CD14-positive monocyte (primary cell): ENCODE measurements at regions not wholly inside any gene's neighbourhood (a gene's known extent, or its start where the extent isn't known, plus 50 kb on each side); places are given as distances from the start of the nearest gene placed in this dataset.

Experiments used
- DNase-seq, 3 donors: peaks; one replicate each; pipeline ENCODE4 v3.0.0-alpha.2; 2011 to 2022
- H2AFZ ChIP-seq: 2 replicates; pipeline ENCODE4 v1.6.0; 2012; ENCODE audit warnings: mild to moderate bottlenecking, low read depth, low read length, inconsistent platforms; ENCODE audit not compliant: insufficient read depth, poor library complexity, severe bottlenecking
- H3K27ac ChIP-seq, 2 donors: 1 replicate in 1 of 2; 2 replicates in 1 of 2; pipeline ENCODE4 v1.5.1; 2012 to 2013; ENCODE audit warnings: low read length in 2 of 2, control low read depth in 1 of 2, inconsistent platforms in 1 of 2, low read depth in 1 of 2, mild to moderate bottlenecking in 1 of 2
- H3K27me3 ChIP-seq, 2 donors: one replicate each; pipeline versions ENCODE4 v1.6.0 to v1.6.1; 2011 to 2013; ENCODE audit warnings: low read length in 2 of 2; ENCODE audit not compliant: control insufficient read depth in 2 of 2, insufficient read depth in 2 of 2
- H3K36me3 ChIP-seq, 2 donors: replicated peaks in 1 of 2; 1 replicate in 1 of 2; 2 replicates in 1 of 2; pipeline versions ENCODE4 v1.5.1 to v1.6.1; 2012 to 2013; ENCODE audit warnings: low read length in 2 of 2, control low read depth in 1 of 2, inconsistent platforms in 1 of 2, mild to moderate bottlenecking in 1 of 2; ENCODE audit not compliant: insufficient read depth in 2 of 2, control insufficient read depth in 1 of 2
- H3K4me1 ChIP-seq, 2 donors: 1 replicate in 1 of 2; 2 replicates in 1 of 2; pipeline versions ENCODE4 v1.5.1 to v1.6.1; 2012 to 2013; ENCODE audit warnings: low read length in 2 of 2, control low read depth in 1 of 2, inconsistent platforms in 1 of 2, mild to moderate bottlenecking in 1 of 2, moderate library complexity in 1 of 2; ENCODE audit not compliant: insufficient read depth in 2 of 2, control insufficient read depth in 1 of 2
- H3K4me2 ChIP-seq: replicated peaks from 2 replicates; pipeline ENCODE3; 2012; ENCODE audit warnings: low read length, moderate library complexity, mild to moderate bottlenecking; ENCODE audit not compliant: poor library complexity, severe bottlenecking; ENCODE audit errors: extremely low read depth
- H3K4me3 ChIP-seq, 3 experiments: fragments of 200-600 bp in 1 of 3; sonication (generic) in 1 of 3; replicated peaks in 1 of 3; 1 replicate in 2 of 3; 2 replicates in 1 of 3; pipeline ENCODE4 v1.5.1; 2011 to 2013; ENCODE audit warnings: low read length in 3 of 3, mild to moderate bottlenecking in 3 of 3, control low read depth in 2 of 3, low read depth in 2 of 3, inconsistent platforms in 1 of 3, moderate library complexity in 1 of 3
- H3K79me2 ChIP-seq: 2 replicates; pipeline ENCODE4 v1.6.0; 2012; ENCODE audit warnings: mild to moderate bottlenecking, control low read depth, inconsistent platforms, low read length, moderate library complexity; ENCODE audit not compliant: insufficient read depth
- H3K9ac ChIP-seq: 2 replicates; pipeline ENCODE4 v1.6.0; 2017; ENCODE audit warnings: low read length, mild to moderate bottlenecking; ENCODE audit not compliant: insufficient read depth, poor library complexity, severe bottlenecking
- H3K9me3 ChIP-seq, 2 donors: replicated peaks in 1 of 2; 1 replicate in 1 of 2; 2 replicates in 1 of 2; pipeline versions ENCODE4 v1.5.1 to v1.6.1; 2012 to 2013; ENCODE audit warnings: low read length in 2 of 2, control low read depth in 1 of 2; ENCODE audit not compliant: control insufficient read depth in 1 of 2, insufficient read depth in 1 of 2
- H4K20me1 ChIP-seq: 2 replicates; pipeline ENCODE4 v1.6.0; 2012; ENCODE audit warnings: mild to moderate bottlenecking, low read length, control low read depth, moderate library complexity; ENCODE audit not compliant: insufficient read depth
- H3K27ac Mint-ChIP-seq, 7 donors: one replicate each; pipeline ENCODE4 v1.8.0; 2020; ENCODE audit warnings: mild to moderate bottlenecking in 7 of 7, mixed read lengths in 7 of 7, moderate library complexity in 6 of 7, inconsistent platforms in 2 of 7
- H3K27me3 Mint-ChIP-seq, 3 donors: one replicate each; pipeline ENCODE4 v1.8.0; 2021 to 2022; ENCODE audit warnings: low read depth in 3 of 3, mild to moderate bottlenecking in 3 of 3, mixed read lengths in 3 of 3, moderate library complexity in 3 of 3, inconsistent platforms in 1 of 3
- H3K36me3 Mint-ChIP-seq, 2 donors: one replicate each; pipeline ENCODE4 v1.8.0; 2020; ENCODE audit warnings: mixed read lengths in 2 of 2, inconsistent platforms in 1 of 2, mild to moderate bottlenecking in 1 of 2
- H3K4me1 Mint-ChIP-seq: one replicate; pipeline ENCODE4 v1.8.0; 2020; ENCODE audit warnings: mild to moderate bottlenecking, mixed read lengths
- H3K4me3 Mint-ChIP-seq, 2 donors: one replicate each; pipeline ENCODE4 v1.8.0; 2020; ENCODE audit warnings: mild to moderate bottlenecking in 2 of 2, mixed read lengths in 2 of 2, moderate library complexity in 1 of 2
- H3K9me3 Mint-ChIP-seq, 7 donors: one replicate each; pipeline ENCODE4 v1.8.0; 2020 to 2022; ENCODE audit warnings: mixed read lengths in 7 of 7, mild to moderate bottlenecking in 6 of 7, moderate library complexity in 6 of 7, inconsistent platforms in 2 of 7
- CTCF ChIP-seq: fragments of 200-600 bp; IDR thresholded peaks from one replicate; pipeline ENCODE4 v1.8.0; 2022; ENCODE audit warnings: antibody characterized with exemption, mild to moderate bottlenecking
- WGBS: methylation state at CpG from one replicate; pipeline ENCODE4 v1.1.5; 2013; ENCODE audit warnings: missing lambda C conversion rate; ENCODE audit not compliant: insufficient coverage; 5-methylcytosine and 5-hydroxymethylcytosine counted together
- intact Hi-C, 2 donors: fragments of 100-400 bp; cut with micrococcal nuclease; formaldehyde crosslinking; loops; one replicate each; pipeline versions ENCODE4 v1.15.0 to v1.15.1; 2023

DNA sequence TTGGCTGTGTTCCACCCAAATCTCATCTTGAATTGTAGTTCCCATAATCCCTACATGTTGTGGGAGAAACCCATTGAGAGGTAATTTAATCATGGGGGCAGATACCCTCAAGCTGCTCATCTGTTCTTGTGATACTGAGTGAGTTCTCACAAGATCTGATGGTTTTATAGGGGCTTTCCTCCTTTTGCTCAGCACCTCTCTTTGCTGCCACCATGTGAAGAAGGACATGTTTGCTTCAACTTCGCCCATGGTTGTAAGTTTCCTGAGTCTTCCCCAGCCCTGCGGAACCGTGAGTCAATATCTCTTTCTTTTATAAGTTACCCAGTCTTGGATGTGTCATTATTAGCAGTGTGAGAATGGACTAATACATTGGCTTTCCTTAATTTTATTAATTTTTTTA, 527.8 kb downstream of the MDFIC start:
- DNase-seq: no peak

GRCh38 chr7:115447495-115447894, 525.6 kb downstream of the MDFIC start:
- Mint-ChIP-seq H3K27ac (no peak overlapping the region), H3K36me3 (no peaks in the 10 kb centered on the region), H3K9me3 (peaks cover 0 to 2% (median 0%) of the 10 kb centered on the region in 7 donors), H3K27me3 (peaks cover 0 to 2% (median 2%) of the 10 kb centered on the region in 3 donors), H3K4me1 (no peaks in the 10 kb centered on the region), H3K4me3 (no peak overlapping the region)
- H3K4me2 ChIP-seq: no peak overlapping the region
- no peak overlapping the region for H2AFZ ChIP-seq
- H3K4me3 ChIP-seq: no peak overlapping the region
- intact Hi-C loops: no loop called here
- TF ChIP-seq CTCF: no peak
- WGBS: 90% methylated on average over 2 of the region's 2 CpGs
- no peaks in the 10 kb centered on the region for H3K4me1 ChIP-seq
- H3K36me3 ChIP-seq: no peaks in the 10 kb centered on the region
- H3K9ac ChIP-seq: no peak overlapping the region
- no peak overlapping the region for H3K27ac ChIP-seq
- no peak for DNase-seq
- no peaks in the 10 kb centered on the region for H3K79me2 ChIP-seq
- H3K27me3 ChIP-seq: no peaks in the 10 kb centered on the region
- H3K9me3 ChIP-seq: peaks cover 0 to 3% of the 10 kb centered on the region in 2 donors
- H4K20me1 ChIP-seq: no peaks in the 10 kb centered on the region

More for the DNA sequence above, 527.8 kb downstream of the MDFIC start:
- no peak for TF ChIP-seq CTCF
- Mint-ChIP-seq H3K27ac (no peak overlapping the region), H3K4me3 (no peak overlapping the region), H3K27me3 (peaks cover 0 to 2% (median 2%) of the 10 kb centered on the region in 3 donors), H3K4me1 (no peaks in the 10 kb centered on the region), H3K9me3 (peaks cover 0 to 2% (median 0%) of the 10 kb centered on the region in 7 donors), H3K36me3 (no peaks in the 10 kb centered on the region)
- no peaks in the 10 kb centered on the region for H3K36me3 ChIP-seq
- no peak overlapping the region for H3K9ac ChIP-seq
- H2AFZ ChIP-seq: no peak overlapping the region
- H3K27me3 ChIP-seq: no peaks in the 10 kb centered on the region
- H3K4me3 ChIP-seq: no peak overlapping the region
- intact Hi-C loops: no loop called here
- no peak overlapping the region for H3K4me2 ChIP-seq
- no peaks in the 10 kb centered on the region for H3K4me1 ChIP-seq
- H3K79me2 ChIP-seq: no peaks in the 10 kb centered on the region
- no peak overlapping the region for H3K27ac ChIP-seq
- no peaks in the 10 kb centered on the region for H4K20me1 ChIP-seq
- WGBS: no CpG with 5 or more reads among the region's 3 CpGs
- peaks cover 0 to 3% of the 10 kb centered on the region in 2 donors for H3K9me3 ChIP-seq
